DOHH2 (cell line): ENCODE measurements at regions not wholly inside any gene's neighbourhood (a gene's known extent, or its start where the extent isn't known, plus 50 kb on each side); places are given as distances from the start of the nearest gene placed in this dataset.

Source experiments
- H3F3A ChIP-seq: fragments of 200-600 bp; sonication (generic), shearing (Covaris generic); 2 replicates; pipeline ENCODE4 v1.6.0; 2016; ENCODE audit warnings: antibody characterized with exemption, mild to moderate bottlenecking; ENCODE audit not compliant: control insufficient read depth, insufficient read depth
- H3K27ac ChIP-seq: fragments of 200-600 bp; sonication (generic); 2 replicates; pipeline ENCODE4 v1.5.1; 2014; ENCODE audit warnings: low read depth, mild to moderate bottlenecking, low read length, moderate library complexity
- H3K27me3 ChIP-seq: fragments of 200-600 bp; sonication (generic); 2 replicates; pipeline ENCODE4 v1.6.1; 2014; ENCODE audit warnings: mild to moderate bottlenecking, low read length, mixed read lengths; ENCODE audit not compliant: control insufficient read depth
- H3K36me3 ChIP-seq: fragments of 200-600 bp; sonication (generic); 2 replicates; pipeline ENCODE4 v1.6.1; 2014; ENCODE audit warnings: mild to moderate bottlenecking, low read length, moderate library complexity, mixed read lengths; ENCODE audit not compliant: control insufficient read depth
- H3K4me1 ChIP-seq: fragments of 200-600 bp; sonication (generic); 2 replicates; pipeline ENCODE4 v1.6.1; 2014; ENCODE audit warnings: mild to moderate bottlenecking, low read length, mixed read lengths; ENCODE audit not compliant: control insufficient read depth
- H3K4me2 ChIP-seq: fragments of 200-600 bp; sonication (generic); 2 replicates; pipeline ENCODE4 v1.6.0; 2014; ENCODE audit warnings: mild to moderate bottlenecking, low read length, moderate library complexity
- H3K4me3 ChIP-seq: fragments of 200-600 bp; sonication (generic); 2 replicates; pipeline ENCODE4 v1.5.1; 2014; ENCODE audit warnings: mild to moderate bottlenecking, low read length, mixed read lengths
- H3K79me2 ChIP-seq: fragments of 200-600 bp; sonication (generic); 2 replicates; pipeline ENCODE4 v1.6.1; 2014; ENCODE audit warnings: mild to moderate bottlenecking, low read length, mixed read lengths; ENCODE audit not compliant: control insufficient read depth
- H3K9me2 ChIP-seq: fragments of 200-600 bp; sonication (generic); replicated peaks from 2 replicates; pipeline ENCODE4 v1.6.1; 2014; ENCODE audit warnings: mild to moderate bottlenecking, low read length, mixed read lengths; ENCODE audit not compliant: control insufficient read depth
- H3K9me3 ChIP-seq: fragments of 200-600 bp; sonication (generic); 2 replicates; pipeline ENCODE4 v1.6.1; 2014; ENCODE audit warnings: antibody characterized with exemption, low read length, mixed read lengths; ENCODE audit not compliant: control insufficient read depth, insufficient read depth
- H4K20me1 ChIP-seq: fragments of 200-600 bp; sonication (generic); 2 replicates; pipeline ENCODE4 v1.6.0; 2014; ENCODE audit warnings: low read depth, mild to moderate bottlenecking, antibody characterized with exemption, low read length, moderate library complexity; ENCODE audit not compliant: control insufficient read depth, insufficient read depth
- EZH2phosphoT487 ChIP-seq: fragments of 200-600 bp; sonication (generic); IDR thresholded peaks from 2 replicates; pipeline ENCODE4 v1.6.1; 2017; ENCODE audit warnings: borderline replicate concordance, mild to moderate bottlenecking, antibody characterized with exemption, low read length, moderate library complexity, mixed read lengths
- TF ChIP-seq, protein P1 (sequence below): fragments of 200-600 bp; sonication (generic); IDR thresholded peaks from one replicate; pipeline ENCODE4 v1.5.1; 2014; ENCODE audit warnings: antibody characterized with exemption, mild to moderate bottlenecking, low read depth, low read length; ENCODE audit not compliant: poor library complexity, severe bottlenecking

DNA sequence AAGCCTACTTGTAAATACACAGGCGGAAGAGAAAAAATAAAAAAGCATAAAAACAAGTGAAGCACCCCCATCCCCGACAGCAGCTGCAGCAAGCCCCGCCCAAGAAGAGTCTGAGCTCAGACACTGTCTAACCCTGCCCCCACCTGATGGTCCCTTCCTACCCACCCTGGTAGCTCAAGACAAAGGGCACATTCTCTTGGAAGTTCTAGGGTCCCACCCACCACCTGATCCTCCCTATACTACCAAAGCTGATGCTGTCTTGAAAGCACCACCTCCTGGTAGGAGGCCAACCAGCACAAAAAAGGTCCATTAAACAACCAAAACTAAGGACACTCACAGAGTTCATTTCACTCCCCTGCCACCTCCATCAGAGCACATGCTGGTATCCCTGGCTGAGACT is 308.2 kb downstream of the KLHL13 start:
- TF ChIP-seq, protein P1, sequence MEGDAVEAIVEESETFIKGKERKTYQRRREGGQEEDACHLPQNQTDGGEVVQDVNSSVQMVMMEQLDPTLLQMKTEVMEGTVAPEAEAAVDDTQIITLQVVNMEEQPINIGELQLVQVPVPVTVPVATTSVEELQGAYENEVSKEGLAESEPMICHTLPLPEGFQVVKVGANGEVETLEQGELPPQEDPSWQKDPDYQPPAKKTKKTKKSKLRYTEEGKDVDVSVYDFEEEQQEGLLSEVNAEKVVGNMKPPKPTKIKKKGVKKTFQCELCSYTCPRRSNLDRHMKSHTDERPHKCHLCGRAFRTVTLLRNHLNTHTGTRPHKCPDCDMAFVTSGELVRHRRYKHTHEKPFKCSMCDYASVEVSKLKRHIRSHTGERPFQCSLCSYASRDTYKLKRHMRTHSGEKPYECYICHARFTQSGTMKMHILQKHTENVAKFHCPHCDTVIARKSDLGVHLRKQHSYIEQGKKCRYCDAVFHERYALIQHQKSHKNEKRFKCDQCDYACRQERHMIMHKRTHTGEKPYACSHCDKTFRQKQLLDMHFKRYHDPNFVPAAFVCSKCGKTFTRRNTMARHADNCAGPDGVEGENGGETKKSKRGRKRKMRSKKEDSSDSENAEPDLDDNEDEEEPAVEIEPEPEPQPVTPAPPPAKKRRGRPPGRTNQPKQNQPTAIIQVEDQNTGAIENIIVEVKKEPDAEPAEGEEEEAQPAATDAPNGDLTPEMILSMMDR: no peak
- TF ChIP-seq EZH2phosphoT487: no peak
- Histone ChIP-seq H4K20me1 (no peaks in the 10 kb centered on the region), H3K9me2 (no peaks in the 10 kb centered on the region)

GRCh38 chrX:117803463-117803862 is 313.1 kb downstream of the KLHL13 start:
- Histone ChIP-seq H3K36me3 (no peaks in the 10 kb centered on the region), H3K4me1 (no peaks in the 10 kb centered on the region), H3F3A (no peaks in the 10 kb centered on the region), H3K79me2 (no peaks in the 10 kb centered on the region), H3K9me2 (no peaks in the 10 kb centered on the region), H3K27ac (no peak overlapping the region), H3K9me3 (no peaks in the 10 kb centered on the region), H3K4me2 (no peak overlapping the region), H4K20me1 (no peaks in the 10 kb centered on the region), H3K27me3 (no peaks in the 10 kb centered on the region), H3K4me3 (no peak overlapping the region)
- TF ChIP-seq EZH2phosphoT487: no peak
- TF ChIP-seq, protein P1: no peak

More for the DNA sequence above, 308.2 kb downstream of the KLHL13 start:
- Histone ChIP-seq H3K9me3 (no peaks in the 10 kb centered on the region), H3K4me1 (no peaks in the 10 kb centered on the region), H3K36me3 (no peaks in the 10 kb centered on the region), H3K27me3 (no peaks in the 10 kb centered on the region), H3K4me2 (no peak overlapping the region), H3K4me3 (no peak overlapping the region), H3K79me2 (no peaks in the 10 kb centered on the region), H3K27ac (no peak overlapping the region), H3F3A (no peaks in the 10 kb centered on the region)

DNA sequence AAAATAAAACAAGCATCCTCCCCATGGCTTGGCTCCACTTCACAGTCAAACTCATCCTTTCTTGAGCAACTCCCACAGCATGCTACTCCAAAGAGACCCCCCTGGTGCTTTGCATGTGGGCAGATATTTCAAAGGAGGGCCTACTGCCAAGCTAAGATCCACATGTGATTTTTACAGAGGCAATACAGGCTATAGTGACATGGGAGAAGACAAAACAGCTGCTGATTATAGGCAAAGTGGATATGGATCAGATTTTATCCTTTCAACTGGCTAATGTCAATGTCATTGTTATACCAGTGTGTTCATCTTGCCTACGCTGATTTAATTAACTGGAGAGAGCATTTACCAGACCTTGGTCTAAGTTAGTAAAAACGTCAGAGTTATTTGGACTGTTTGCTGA is 328.3 kb downstream of the KLHL13 start:
- H3K36me3 ChIP-seq: no peaks in the 10 kb centered on the region
- no peak overlapping the region for H3K27ac ChIP-seq
- H4K20me1 ChIP-seq: no peaks in the 10 kb centered on the region
- H3K4me1 ChIP-seq: no peaks in the 10 kb centered on the region
- no peaks in the 10 kb centered on the region for H3K79me2 ChIP-seq
- no peaks in the 10 kb centered on the region for H3K27me3 ChIP-seq
- H3K4me2 ChIP-seq: no peak overlapping the region
- H3K4me3 ChIP-seq: no peak overlapping the region
- no peaks in the 10 kb centered on the region for H3K9me3 ChIP-seq
- H3K9me2 ChIP-seq: no peaks in the 10 kb centered on the region
- no peak for TF ChIP-seq EZH2phosphoT487
- TF ChIP-seq, protein P1: no peak
- no peaks in the 10 kb centered on the region for H3F3A ChIP-seq

DNA sequence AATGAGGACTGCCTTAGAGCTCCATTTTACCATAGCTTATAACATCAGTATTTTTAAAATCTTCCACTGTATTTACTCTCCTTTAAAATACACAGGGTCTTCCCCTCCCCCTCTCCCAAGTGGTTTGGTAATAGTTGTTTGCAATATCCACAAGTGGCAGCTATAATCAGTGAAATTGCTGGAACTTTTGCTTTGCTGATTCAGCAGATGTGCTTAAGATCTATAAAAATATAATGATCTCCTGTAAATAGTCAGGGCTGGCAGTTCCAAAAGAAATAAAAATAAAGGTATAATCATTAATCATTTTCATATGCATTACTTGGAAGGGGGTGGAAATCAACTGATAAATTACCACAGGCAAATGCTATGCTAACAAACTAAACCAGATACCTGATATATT is 345.2 kb downstream of the KLHL13 start:
- no peak overlapping the region for H3K4me3 ChIP-seq
- no peaks in the 10 kb centered on the region for H3K9me2 ChIP-seq
- no peaks in the 10 kb centered on the region for H3K79me2 ChIP-seq
- no peaks in the 10 kb centered on the region for H3K36me3 ChIP-seq
- H3K4me2 ChIP-seq: no peak overlapping the region
- no peak overlapping the region for H3K27ac ChIP-seq
- H3K27me3 ChIP-seq: no peaks in the 10 kb centered on the region
- TF ChIP-seq, protein P1: no peak
- TF ChIP-seq EZH2phosphoT487: no peak
- no peaks in the 10 kb centered on the region for H3F3A ChIP-seq
- H3K9me3 ChIP-seq: no peaks in the 10 kb centered on the region
- H3K4me1 ChIP-seq: no peaks in the 10 kb centered on the region
- no peaks in the 10 kb centered on the region for H4K20me1 ChIP-seq
